ACHN (cell line): ENCODE measurements at regions not wholly inside any gene's neighbourhood (a gene's known extent, or its start where the extent isn't known, plus 50 kb on each side); places are given as distances from the start of the nearest gene placed in this dataset.
"Not testable (repeated sequence)": the region's sequence is repeated elsewhere in the genome, so short reads cannot be mapped to it uniquely, and the experiment has no call there.

Source experiments
- DNase-seq: peaks from one replicate; pipeline ENCODE4 v3.0.0-alpha.2; 2015
- in situ Hi-C: cut with HindIII; loops from 2 replicates; pipeline ENCODE4 v1.10.0; 2017; ENCODE audit warnings: low sequenced_read_pairs, low pct_ligation_motif_present, low pct_unique_long_range_greater_than_20kb

- in situ Hi-C loops = no loop called here
- no peak for DNase-seq
These were observed 232.1 kb upstream of the ARSJ start for GRCh38 chr4:114211556-114211955.

GRCh38 chr4:114217150-114217817, 237.8 kb upstream of the ARSJ start:
- in situ Hi-C loops = no loop called here
- DNase-seq = no peak

- DNase-seq = no peak
These were observed 244.1 kb upstream of the ARSJ start for GRCh38 chr4:114223580-114223979.

GRCh38 chr4:114225436-114225835, 246.0 kb upstream of the ARSJ start:
- in situ Hi-C loops = no loop called here
- DNase-seq = no peak

More at GRCh38 chr4:114223580-114223979, 244.1 kb upstream of the ARSJ start:
- in situ Hi-C loops = no loop called here

- in situ Hi-C loops = no loop called here
- DNase-seq = no peak
These were observed 246.7 kb upstream of the ARSJ start for GRCh38 chr4:114226179-114226578.

- in situ Hi-C loops = no loop called here
- DNase-seq = no peak
These were observed 247.7 kb upstream of the ARSJ start for GRCh38 chr4:114226968-114227760.

GRCh38 chr4:114229706-114230105, 250.3 kb upstream of the ARSJ start:
- no peak for DNase-seq
- in situ Hi-C loops = no loop called here

GRCh38 chr4:114236171-114236769, 256.8 kb upstream of the ARSJ start:
- in situ Hi-C loops = no loop called here
- DNase-seq = no peak

- DNase-seq = no peak
- in situ Hi-C loops = no loop called here
These were observed 258.6 kb upstream of the ARSJ start for GRCh38 chr4:114237997-114238396.

- DNase-seq = no peak
- in situ Hi-C loops = no loop called here
These were observed 270.1 kb upstream of the ARSJ start for GRCh38 chr4:114249561-114249960.

- in situ Hi-C loops = no loop called here
These were observed 270.5 kb upstream of the ARSJ start for GRCh38 chr4:114249976-114250375.

GRCh38 chr4:114250439-114250891, 271.0 kb upstream of the ARSJ start:
- in situ Hi-C loops = no loop called here

More at GRCh38 chr4:114249976-114250375, 270.5 kb upstream of the ARSJ start:
- no peak for DNase-seq

GRCh38 chr4:114251020-114251419, 271.6 kb upstream of the ARSJ start:
- in situ Hi-C loops = no loop called here

More at GRCh38 chr4:114250439-114250891, 271.0 kb upstream of the ARSJ start:
- no peak for DNase-seq

GRCh38 chr4:114252499-114252898, 273.1 kb upstream of the ARSJ start:
- no peak for DNase-seq
- in situ Hi-C loops = no loop called here

More at GRCh38 chr4:114251020-114251419, 271.6 kb upstream of the ARSJ start:
- no peak for DNase-seq

GRCh38 chr4:114257501-114257900, 278.1 kb upstream of the ARSJ start:
- in situ Hi-C loops = no loop called here
- no peak for DNase-seq

- DNase-seq, in situ Hi-C loops: not testable (repeated sequence)
These were observed 283.0 kb upstream of the ARSJ start for GRCh38 chr4:114262421-114262820.

GRCh38 chr4:114263233-114263632, 283.8 kb upstream of the ARSJ start:
- in situ Hi-C loops = no loop called here
- DNase-seq = peak; percentile 10

- DNase-seq = no peak
- in situ Hi-C loops = no loop called here
These were observed 285.0 kb upstream of the ARSJ start for GRCh38 chr4:114264452-114264851.

- in situ Hi-C loops = no loop called here
- peak; percentile 6 for DNase-seq
These were observed 285.4 kb upstream of the ARSJ start for GRCh38 chr4:114264877-114265291.
